HEK293T (cell line): ENCODE measurements at regions not wholly inside any gene's neighbourhood (a gene's known extent, or its start where the extent isn't known, plus 50 kb on each side); places are given as distances from the start of the nearest gene placed in this dataset.

Experiments used
- CTCF ChIA-PET: fragments of 350-600 bp; formaldehyde crosslinking; extraction: SDS; loops from one replicate; lab custom pipeline; 2021; ENCODE audit warnings: antibody characterized with exemption, inconsistent platforms; lab: Yijun Ruan, JAX
- POLR2A ChIA-PET: fragments of 350-600 bp; formaldehyde crosslinking; extraction: SDS; loops from one replicate; lab custom pipeline; 2020; ENCODE audit warnings: antibody characterized with exemption, inconsistent platforms; lab: Yijun Ruan, JAX
- DNase-seq: peaks from one replicate; pipeline ENCODE4 v3.0.0; 2012; ENCODE audit warnings: mixed read lengths; ENCODE audit errors: extremely low spot score
- ARNT ChIP-seq: fragments of 450-650 bp; IDR thresholded peaks from 2 replicates; pipeline ENCODE4 v1.6.1; 2017; ENCODE audit warnings: mild to moderate bottlenecking
- BHLHE40 ChIP-seq: fragments of 450-650 bp; IDR thresholded peaks from 2 replicates; pipeline ENCODE4 v1.6.1; 2016; ENCODE audit warnings: mild to moderate bottlenecking, moderate library complexity, borderline replicate concordance
- CTBP1 ChIP-seq: fragments of 450-650 bp; IDR thresholded peaks from 2 replicates; pipeline ENCODE4 v1.6.1; 2016; ENCODE audit warnings: borderline replicate concordance
- ELF4 ChIP-seq: fragments of 450-650 bp; IDR thresholded peaks from 2 replicates; pipeline ENCODE4 v1.6.1; 2017; ENCODE audit warnings: antibody characterized with exemption
- FOXA1 ChIP-seq: fragments of 450-650 bp; IDR thresholded peaks from 2 replicates; pipeline ENCODE4 v1.6.1; 2016; ENCODE audit warnings: mild to moderate bottlenecking
- FOXK2 ChIP-seq: fragments of 450-650 bp; IDR thresholded peaks from 2 replicates; pipeline ENCODE4 v1.6.1; 2016; ENCODE audit warnings: mild to moderate bottlenecking
- FOXM1 ChIP-seq: fragments of 450-650 bp; IDR thresholded peaks from 2 replicates; pipeline ENCODE4 v1.6.1; 2017; ENCODE audit warnings: mild to moderate bottlenecking, borderline replicate concordance
- HDGF ChIP-seq: fragments of 450-650 bp; IDR thresholded peaks from 2 replicates; pipeline ENCODE4 v1.6.1; 2017; ENCODE audit warnings: antibody characterized with exemption, borderline replicate concordance
- L3MBTL2 ChIP-seq: fragments of 450-650 bp; conservative IDR thresholded peaks from 2 replicates; pipeline ENCODE4 v1.6.1; 2016; ENCODE audit warnings: mild to moderate bottlenecking
- LEF1 ChIP-seq: fragments of 450-650 bp; IDR thresholded peaks from 2 replicates; pipeline ENCODE4 v1.6.1; 2017; ENCODE audit warnings: mild to moderate bottlenecking, borderline replicate concordance
- NFRKB ChIP-seq: fragments of 450-650 bp; IDR thresholded peaks from 2 replicates; pipeline ENCODE4 v1.6.1; 2016; ENCODE audit warnings: mild to moderate bottlenecking, moderate library complexity
- PKNOX1 ChIP-seq: fragments of 450-650 bp; IDR thresholded peaks from 2 replicates; pipeline ENCODE4 v1.6.1; 2016
- SP1 ChIP-seq: fragments of 450-650 bp; IDR thresholded peaks from 2 replicates; pipeline ENCODE4 v1.6.1; 2017
- SUZ12 ChIP-seq: fragments of 450-650 bp; IDR thresholded peaks from 2 replicates; pipeline ENCODE4 v1.6.1; 2016; ENCODE audit warnings: mild to moderate bottlenecking
- TARDBP ChIP-seq: fragments of 450-650 bp; IDR thresholded peaks from 2 replicates; pipeline ENCODE4 v1.6.1; 2016
- ZNF384 ChIP-seq: fragments of 450-650 bp; IDR thresholded peaks from 2 replicates; pipeline ENCODE4 v1.6.1; 2016

GRCh38 chr6:55977959-55978665 is 102.7 kb upstream of the BMP5 start:
- POLR2A ChIA-PET: no interaction called here
- CTCF ChIA-PET: interaction anchor here (0.7 kb wide), 2 partner anchors 315 to 617 kb away, joined by 3 read pairs; no protein-coding TSS in a partner anchor
- DNase-seq: no peak
- no peak for TF ChIP-seq SUZ12
- no peak for TF ChIP-seq LEF1

- ChIA-PET CTCF (no interaction called here), POLR2A (no interaction called here)
- no peak for DNase-seq
- TF ChIP-seq NFRKB: no peak
- no peak for TF ChIP-seq LEF1
- TF ChIP-seq PKNOX1: no peak
- TF ChIP-seq FOXK2: no peak
- TF ChIP-seq FOXM1: no peak
- no peak for TF ChIP-seq ELF4
- TF ChIP-seq FOXA1: no peak
- no peak for TF ChIP-seq SP1
- no peak for TF ChIP-seq HDGF
- TF ChIP-seq CTBP1: no peak
- no peak for TF ChIP-seq L3MBTL2
- no peak for TF ChIP-seq ARNT
- no peak for TF ChIP-seq SUZ12
- no peak for TF ChIP-seq BHLHE40
These were observed 99.3 kb upstream of the BMP5 start for GRCh38 chr6:55974688-55975087.

GRCh38 chr6:55972091-55972490 is 96.7 kb upstream of the BMP5 start:
- DNase-seq: no peak

GRCh38 chr6:55969526-55969925 is 94.1 kb upstream of the BMP5 start:
- DNase-seq: no peak
- POLR2A ChIA-PET: no interaction called here
- TF ChIP-seq ARNT: no peak
- no peak for TF ChIP-seq ZNF384
- TF ChIP-seq LEF1: no peak
- TF ChIP-seq SUZ12: no peak
- no peak for TF ChIP-seq NFRKB
- TF ChIP-seq BHLHE40: no peak
- no peak for TF ChIP-seq CTBP1
- TF ChIP-seq HDGF: no peak
- TF ChIP-seq L3MBTL2: no peak
- no peak for TF ChIP-seq ELF4
- TF ChIP-seq TARDBP: no peak
- no peak for TF ChIP-seq FOXA1
- TF ChIP-seq SP1: no peak
- TF ChIP-seq PKNOX1: no peak
- TF ChIP-seq FOXK2: no peak
- TF ChIP-seq FOXM1: no peak
- CTCF ChIA-PET: no interaction called here

More at GRCh38 chr6:55972091-55972490, 96.7 kb upstream of the BMP5 start:
- POLR2A ChIA-PET: no interaction called here
- CTCF ChIA-PET: no interaction called here
- TF ChIP-seq ZNF384 (no peak), LEF1 (no peak), PKNOX1 (no peak), FOXA1 (no peak), CTBP1 (no peak)

- CTCF ChIA-PET: no interaction called here
- POLR2A ChIA-PET: no interaction called here
- TF ChIP-seq ZNF384: no peak
- TF ChIP-seq BHLHE40: no peak
- TF ChIP-seq FOXM1: no peak
- no peak for TF ChIP-seq SUZ12
- TF ChIP-seq SP1: no peak
- no peak for TF ChIP-seq L3MBTL2
- no peak for TF ChIP-seq TARDBP
- no peak for TF ChIP-seq HDGF
- TF ChIP-seq ARNT: no peak
- no peak for TF ChIP-seq FOXK2
- TF ChIP-seq ELF4: no peak
- no peak for TF ChIP-seq PKNOX1
- TF ChIP-seq LEF1: no peak
- TF ChIP-seq CTBP1: no peak
- TF ChIP-seq FOXA1: no peak
- no peak for TF ChIP-seq NFRKB
- DNase-seq: no peak
These were observed 93.5 kb upstream of the BMP5 start for GRCh38 chr6:55968926-55969325.
